IMR-90 (cell line): ENCODE measurements at regions not wholly inside any gene's neighbourhood (a gene's known extent, or its start where the extent isn't known, plus 50 kb on each side); places are given as distances from the start of the nearest gene placed in this dataset.

Experiments used
- ATAC-seq: fragments of 200-7000 bp; cut with Tn5 transposase; 2 replicates; pipeline ENCODE4 v1.9.1; 2020; ENCODE audit warnings: low read depth, mild to moderate bottlenecking, moderate library complexity
- BruUV-seq: library from RNA; stranded (reverse); fragments of 400-500 nt; replicated peaks from 2 replicates; lab custom pipeline; 2021; lab: Mats Ljungman, UMichigan
- CTCF ChIA-PET: fragments of 300-600 bp; formaldehyde crosslinking; extraction: SDS; loops from one replicate; lab custom pipeline; 2021; ENCODE audit warnings: antibody characterized with exemption; lab: Yijun Ruan, JAX
- POLR2A ChIA-PET: fragments of 300-600 bp; sonication (Branson Sonifier 250); formaldehyde crosslinking; loops from one replicate; lab custom pipeline; 2022; ENCODE audit warnings: antibody characterized with exemption; ENCODE audit not compliant: unreplicated experiment; lab: Charles Lee
- DNase-seq: peaks from one replicate; pipeline ENCODE4 v3.0.0; 2013
- H2AFZ ChIP-seq: replicated peaks from 2 replicates; pipeline ENCODE3; 2013; ENCODE audit warnings: low read length, mild to moderate bottlenecking; ENCODE audit not compliant: poor library complexity
- H2AK5ac ChIP-seq: 2 replicates; pipeline ENCODE4 v1.6.1; 2013; ENCODE audit warnings: low read depth, low read length, inconsistent platforms
- H2AK9ac ChIP-seq: replicated peaks from 2 replicates; pipeline ENCODE3; 2013; ENCODE audit warnings: mild to moderate bottlenecking, low read depth, low read length, moderate library complexity; ENCODE audit not compliant: poor library complexity
- H2BK120ac ChIP-seq: 2 replicates; pipeline ENCODE4 v1.6.1; 2013; ENCODE audit warnings: low read depth, low read length, inconsistent platforms
- H2BK15ac ChIP-seq: 3 replicates; pipeline ENCODE4 v1.6.1; 2013; ENCODE audit warnings: low read depth, low read length, inconsistent platforms
- H2BK20ac ChIP-seq: 2 replicates; pipeline ENCODE4 v1.6.1; 2013; ENCODE audit warnings: low read depth, mild to moderate bottlenecking, inconsistent platforms, low read length, moderate library complexity
- H2BK5ac ChIP-seq: 2 replicates; pipeline ENCODE4 v1.6.1; 2013; ENCODE audit warnings: mild to moderate bottlenecking, low read depth, low read length, inconsistent platforms; ENCODE audit not compliant: poor library complexity, severe bottlenecking
- H3K14ac ChIP-seq: replicated peaks from 2 replicates; pipeline ENCODE4 v1.6.1; 2013; ENCODE audit warnings: low read depth, low read length, inconsistent platforms
- H3K18ac ChIP-seq: 2 replicates; pipeline ENCODE4 v1.6.1; 2013; ENCODE audit warnings: low read depth, low read length, control low read depth
- H3K23ac ChIP-seq: 2 replicates; pipeline ENCODE4 v1.6.1; 2013; ENCODE audit warnings: low read depth, low read length, inconsistent platforms
- H3K27ac ChIP-seq: 2 replicates; pipeline ENCODE4 v1.5.1; 2013; ENCODE audit warnings: mild to moderate bottlenecking, control low read depth, low read length; ENCODE audit not compliant: insufficient read depth
- H3K27me3 ChIP-seq: 2 replicates; pipeline ENCODE4 v1.6.1; 2013; ENCODE audit warnings: low read length; ENCODE audit not compliant: control insufficient read depth, insufficient read depth
- H3K36me3 ChIP-seq: 2 replicates; pipeline ENCODE4 v1.6.1; 2013; ENCODE audit warnings: low read length, mixed read lengths; ENCODE audit not compliant: control insufficient read depth, insufficient read depth
- H3K4ac ChIP-seq: 2 replicates; pipeline ENCODE4 v1.6.1; 2013; ENCODE audit warnings: low read depth, low read length, inconsistent platforms
- H3K4me1 ChIP-seq: 2 replicates; pipeline ENCODE4 v1.6.1; 2013; ENCODE audit warnings: low read length, mixed read lengths; ENCODE audit not compliant: control insufficient read depth, insufficient read depth
- H3K4me2 ChIP-seq: 2 replicates; pipeline ENCODE4 v1.6.1; 2013; ENCODE audit warnings: low read depth, mild to moderate bottlenecking, control low read depth, low read length, moderate library complexity
- H3K4me3 ChIP-seq: 2 replicates; pipeline ENCODE4 v1.5.1; 2013; ENCODE audit warnings: low read depth, mild to moderate bottlenecking, control low read depth, low read length, moderate library complexity; ENCODE audit not compliant: insufficient read depth
- H3K56ac ChIP-seq: 2 replicates; pipeline ENCODE4 v1.6.1; 2013; ENCODE audit warnings: low read length, inconsistent platforms; ENCODE audit not compliant: insufficient read depth; ENCODE audit errors: extremely low read depth
- H3K79me1 ChIP-seq, 2 experiments: 2 replicates each; pipeline ENCODE4 v1.6.1; 2013; ENCODE audit warnings: low read length in 2 of 2, inconsistent platforms in 1 of 2, low read depth in 1 of 2
- H3K9ac ChIP-seq: 2 replicates; pipeline ENCODE4 v1.6.1; 2013; ENCODE audit warnings: low read depth, low read length, control low read depth
- H3K9me1 ChIP-seq: 2 replicates; pipeline ENCODE4 v1.6.1; 2013; ENCODE audit warnings: low read length, inconsistent platforms; ENCODE audit not compliant: insufficient read depth
- H3K9me3 ChIP-seq: 2 replicates; pipeline ENCODE4 v1.6.1; 2013; ENCODE audit warnings: low read length; ENCODE audit not compliant: control insufficient read depth, insufficient read depth
- H4K20me1 ChIP-seq: 2 replicates; pipeline ENCODE4 v1.6.1; 2013; ENCODE audit warnings: low read length, inconsistent platforms; ENCODE audit not compliant: insufficient read depth
- H4K5ac ChIP-seq: 2 replicates; pipeline ENCODE4 v1.6.1; 2013; ENCODE audit warnings: mild to moderate bottlenecking, low read depth, low read length, control low read depth
- H4K8ac ChIP-seq, 2 experiments: 2 replicates each; pipeline ENCODE4 v1.6.1; 2013; ENCODE audit warnings: low read depth in 2 of 2, low read length in 2 of 2, control low read depth in 1 of 2, inconsistent platforms in 1 of 2
- H4K91ac ChIP-seq: 2 replicates; pipeline ENCODE4 v1.6.1; 2013; ENCODE audit warnings: low read depth, low read length, inconsistent platforms; ENCODE audit not compliant: insufficient read depth
- POLR2A ChIP-seq: IDR thresholded peaks from 2 replicates; pipeline ENCODE4 v1.6.1; 2012; ENCODE audit warnings: mild to moderate bottlenecking, low read depth, low read length
- WGBS, 2 experiments: methylation state at CpG; one replicate each; pipeline versions ENCODE4 v1.1.5 to v1.1.7; 2013; ENCODE audit warnings: missing lambda C conversion rate in 2 of 2; ENCODE audit not compliant: insufficient read length in 1 of 2; ENCODE audit errors: extremely low coverage in 2 of 2; 5-methylcytosine and 5-hydroxymethylcytosine counted together
- dilution Hi-C: fragments of 300-500 bp; cut with HindIII; formaldehyde crosslinking; loops from one replicate; pipeline ENCODE4 v1.14.3; 2018; ENCODE audit warnings: low sequenced_read_pairs; ENCODE audit not compliant: unreplicated experiment
- in situ Hi-C: fragments of 300-500 bp; cut with MboI; formaldehyde crosslinking; loops from 3 replicates; pipeline ENCODE4 v1.14.3; 2019; ENCODE audit warnings: low sequenced_read_pairs, inconsistent platforms, mixed read lengths
- intact Hi-C: fragments of 100-400 bp; cut with micrococcal nuclease; formaldehyde crosslinking; loops from 2 replicates; pipeline ENCODE4 v1.10.0; 2022
- TF ChIP-seq, protein P1 (sequence below): fragments of 150-350 bp; IDR thresholded peaks from 2 replicates; pipeline ENCODE4 v1.6.1; 2017; ENCODE audit warnings: mild to moderate bottlenecking, antibody characterized with exemption, low read length, low read depth

DNA sequence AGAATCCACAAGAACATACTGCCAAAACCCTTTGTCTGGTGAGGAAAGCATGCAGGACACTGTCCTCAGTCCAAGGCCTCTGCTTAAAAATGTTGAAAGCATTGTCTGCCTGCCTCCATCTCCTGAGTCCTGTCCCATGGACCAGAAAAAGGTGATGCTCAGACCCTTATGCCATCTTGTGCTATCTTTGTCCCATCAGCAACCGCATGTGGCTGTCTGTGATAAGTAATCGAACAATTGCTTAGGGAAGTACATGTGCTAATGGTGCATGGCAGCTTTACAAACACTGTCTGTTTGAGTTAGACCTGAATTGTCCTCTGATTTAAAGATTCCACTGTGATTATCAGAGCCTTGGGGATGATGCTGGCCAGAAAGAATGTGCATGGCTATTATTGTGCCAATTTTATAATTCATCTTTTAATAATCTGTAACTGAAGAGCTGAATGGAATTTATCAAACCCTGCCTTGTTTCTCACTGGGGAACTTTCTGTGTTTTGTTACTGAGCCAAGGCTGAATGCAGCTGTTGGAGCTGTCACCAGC lies 177.5 kb downstream of the DACT1 start:
- H4K91ac ChIP-seq = no peak overlapping the region
- H3K14ac ChIP-seq = peak overlapping the region; percentile 81; the same call in 1 of the 2 replicates
- ChIA-PET POLR2A (no interaction called here), CTCF (interaction anchor here (0.7 kb wide), 1 partner anchor 12 kb away, joined by 3 read pairs; no protein-coding TSS in a partner anchor)
- H3K56ac ChIP-seq = no peak overlapping the region
- H3K4me3 ChIP-seq = no peak overlapping the region
- H3K9ac ChIP-seq = no peak overlapping the region
- WGBS, 2 experiments = no CpG with 5 or more reads among the region's 2 CpGs
- H3K9me1 ChIP-seq = 0 out of 2 replicates have a peak, but pooled peaks cover 2% of the 10 kb centered on the region
- no peak overlapping the region for H4K8ac ChIP-seq
- no peak overlapping the region for H3K18ac ChIP-seq
- H2AFZ ChIP-seq = no peak overlapping the region
- H2BK15ac ChIP-seq = no peak overlapping the region
- no TSS peak for BruUV-seq
- no peak overlapping the region for H2AK9ac ChIP-seq
- 0 out of 2 replicates have a peak overlapping the region, but pooled peaks have one; percentile 64 for H2AK5ac ChIP-seq
- dilution Hi-C loops = no loop called here
- intact Hi-C loops = no loop called here
- no peak overlapping the region for H3K27ac ChIP-seq
- no peaks in the 10 kb centered on the region for H3K79me1 ChIP-seq
- in situ Hi-C loops = no loop called here
- no peaks in the 10 kb centered on the region for H4K20me1 ChIP-seq
- peak; percentile 53 for ATAC-seq
- no peak overlapping the region for H4K5ac ChIP-seq
- H3K23ac ChIP-seq = peak overlapping the region; percentile 63; the same call in 1 of the 2 replicates
- H2BK20ac ChIP-seq = no peak overlapping the region
- no peaks in the 10 kb centered on the region for H3K36me3 ChIP-seq
- H3K27me3 ChIP-seq = 0 out of 2 replicates have a peak, but pooled peaks cover 2% of the 10 kb centered on the region
- peaks cover 2% of the 10 kb centered on the region for H3K4me1 ChIP-seq
- H2BK5ac ChIP-seq = no peak overlapping the region
- peak; percentile 50 for DNase-seq
- no peak overlapping the region for H3K4me2 ChIP-seq
- H3K9me3 ChIP-seq = no peaks in the 10 kb centered on the region
- no peak overlapping the region for H3K4ac ChIP-seq
- no peak overlapping the region for H2BK120ac ChIP-seq
- TF ChIP-seq POLR2A = no peak
- TF ChIP-seq, protein P1, sequence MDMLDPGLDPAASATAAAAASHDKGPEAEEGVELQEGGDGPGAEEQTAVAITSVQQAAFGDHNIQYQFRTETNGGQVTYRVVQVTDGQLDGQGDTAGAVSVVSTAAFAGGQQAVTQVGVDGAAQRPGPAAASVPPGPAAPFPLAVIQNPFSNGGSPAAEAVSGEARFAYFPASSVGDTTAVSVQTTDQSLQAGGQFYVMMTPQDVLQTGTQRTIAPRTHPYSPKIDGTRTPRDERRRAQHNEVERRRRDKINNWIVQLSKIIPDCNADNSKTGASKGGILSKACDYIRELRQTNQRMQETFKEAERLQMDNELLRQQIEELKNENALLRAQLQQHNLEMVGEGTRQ = no peak
